HEK293 (cell line): ENCODE measurements at regions not wholly inside any gene's neighbourhood (a gene's known extent, or its start where the extent isn't known, plus 50 kb on each side); places are given as distances from the start of the nearest gene placed in this dataset.

Experiments
- CTCF ChIA-PET: fragments of 350-600 bp; formaldehyde crosslinking; extraction: SDS; loops from one replicate; lab custom pipeline; 2021; ENCODE audit warnings: antibody characterized with exemption; lab: Yijun Ruan, JAX
- POLR2A ChIA-PET: fragments of 300-600 bp; formaldehyde crosslinking; extraction: SDS; loops from one replicate; lab custom pipeline; 2020; ENCODE audit warnings: antibody characterized with exemption, inconsistent platforms; lab: Yijun Ruan, JAX
- H3K27ac ChIP-seq: fragments of 200-500 bp; sonication (Bioruptor generic); 2 replicates; pipeline ENCODE4 v1.5.1; 2014; ENCODE audit warnings: low read depth, low read length, control low read depth, inconsistent platforms; ENCODE audit errors: extremely low read depth
- H3K36me3 ChIP-seq, 2 experiments: fragments of 200-500 bp in 1 of 2; sonication (Bioruptor generic) in 1 of 2; 1 replicate in 1 of 2; 2 replicates in 1 of 2; pipeline ENCODE4 v1.5.1; 2014 to 2017; ENCODE audit warnings: inconsistent platforms in 2 of 2, low read length in 2 of 2; ENCODE audit not compliant: control insufficient read depth in 2 of 2, insufficient read depth in 1 of 2
- H3K4me1 ChIP-seq: fragments of 200-500 bp; sonication (Bioruptor generic); 2 replicates; pipeline ENCODE4 v1.5.1; 2014; ENCODE audit warnings: mild to moderate bottlenecking, low read length, inconsistent platforms; ENCODE audit not compliant: control insufficient read depth, insufficient read depth
- H3K4me3 ChIP-seq: 2 replicates; pipeline ENCODE4 v1.5.1; 2011; ENCODE audit warnings: low read depth, mild to moderate bottlenecking, control low read depth, low read length, moderate library complexity
- H3K9me3 ChIP-seq: fragments of 200-500 bp; sonication (Bioruptor generic); 2 replicates; pipeline ENCODE4 v1.5.1; 2014; ENCODE audit warnings: low read depth, low read length, inconsistent platforms; ENCODE audit not compliant: control insufficient read depth, insufficient read depth
- HOXC10 ChIP-seq: sonication (generic); formaldehyde crosslinking; IDR thresholded peaks from 2 replicates; pipeline ENCODE4 v1.8.1; 2023; ENCODE audit warnings: mild to moderate bottlenecking, missing genetic modification reagents
- MZF1 ChIP-seq: fragments of 450-650 bp; formaldehyde crosslinking; IDR thresholded peaks from 2 replicates; pipeline ENCODE4 v1.5.1; 2017; ENCODE audit warnings: missing biosample characterization, missing genetic modification characterization, borderline replicate concordance
- OVOL3 ChIP-seq: fragments of 450-650 bp; formaldehyde crosslinking; IDR thresholded peaks from 2 replicates; pipeline ENCODE4 v1.5.1; 2016; ENCODE audit warnings: missing biosample characterization, missing genetic modification characterization
- SCRT2 ChIP-seq: fragments of 450-650 bp; formaldehyde crosslinking; IDR thresholded peaks from 2 replicates; pipeline ENCODE4 v1.5.1; 2016; ENCODE audit warnings: missing biosample characterization, missing genetic modification characterization
- SP7 ChIP-seq: fragments of 450-650 bp; formaldehyde crosslinking; IDR thresholded peaks from 2 replicates; pipeline ENCODE4 v1.5.1; 2016; ENCODE audit warnings: missing biosample characterization, missing genetic modification characterization
- ZNF146 ChIP-seq: fragments of 450-650 bp; formaldehyde crosslinking; IDR thresholded peaks from 2 replicates; pipeline ENCODE4 v1.5.1; 2016; ENCODE audit warnings: missing biosample characterization, missing genetic modification characterization
- ZNF16 ChIP-seq: fragments of 450-650 bp; formaldehyde crosslinking; IDR thresholded peaks from 2 replicates; pipeline ENCODE4 v1.5.1; 2016; ENCODE audit warnings: low read depth, missing biosample characterization, missing genetic modification characterization
- ZNF174 ChIP-seq: fragments of 450-650 bp; formaldehyde crosslinking; IDR thresholded peaks from 2 replicates; pipeline ENCODE4 v1.5.0; 2017; ENCODE audit warnings: missing biosample characterization, mild to moderate bottlenecking, missing genetic modification characterization
- ZNF24 ChIP-seq: fragments of 450-650 bp; formaldehyde crosslinking; IDR thresholded peaks from 2 replicates; pipeline ENCODE4 v1.5.1; 2016; ENCODE audit warnings: missing biosample characterization, missing genetic modification characterization
- ZNF266 ChIP-seq: fragments of 450-650 bp; formaldehyde crosslinking; IDR thresholded peaks from 2 replicates; pipeline ENCODE4 v1.5.1; 2016; ENCODE audit warnings: missing biosample characterization, missing genetic modification characterization, low read depth
- ZNF341 ChIP-seq: fragments of 450-650 bp; formaldehyde crosslinking; IDR thresholded peaks from 2 replicates; pipeline ENCODE4; 2016; ENCODE audit warnings: low read depth, missing biosample characterization, missing genetic modification characterization
- ZNF366 ChIP-seq: fragments of 450-650 bp; formaldehyde crosslinking; conservative IDR thresholded peaks from 2 replicates; pipeline ENCODE4 v1.5.1; 2016; ENCODE audit warnings: missing biosample characterization, missing genetic modification characterization
- ZNF394 ChIP-seq: fragments of 450-650 bp; formaldehyde crosslinking; IDR thresholded peaks from 2 replicates; pipeline ENCODE4 v1.5.1; 2016; ENCODE audit warnings: missing biosample characterization, missing genetic modification characterization, mild to moderate bottlenecking, moderate library complexity, borderline replicate concordance
- ZNF433 ChIP-seq: fragments of 450-650 bp; formaldehyde crosslinking; IDR thresholded peaks from 2 replicates; pipeline ENCODE4 v1.5.1; 2016; ENCODE audit warnings: missing biosample characterization, missing genetic modification characterization, low read depth
- ZNF521 ChIP-seq: fragments of 450-650 bp; formaldehyde crosslinking; IDR thresholded peaks from 2 replicates; pipeline ENCODE4 v1.5.1; 2017; ENCODE audit warnings: missing biosample characterization, mild to moderate bottlenecking, missing genetic modification characterization
- ZNF530 ChIP-seq: fragments of 450-650 bp; formaldehyde crosslinking; IDR thresholded peaks from 2 replicates; pipeline ENCODE4 v1.5.1; 2016; ENCODE audit warnings: low read depth, missing biosample characterization, missing genetic modification characterization
- ZNF707 ChIP-seq: fragments of 450-650 bp; formaldehyde crosslinking; IDR thresholded peaks from 2 replicates; pipeline ENCODE4 v1.5.1; 2016; ENCODE audit warnings: missing biosample characterization, missing genetic modification characterization
- ZNF843 ChIP-seq: fragments of 450-650 bp; formaldehyde crosslinking; IDR thresholded peaks from 2 replicates; pipeline ENCODE4 v1.5.1; 2016; ENCODE audit warnings: missing biosample characterization, missing genetic modification characterization
- TF ChIP-seq, protein P1 (sequence below): fragments of 450-650 bp; formaldehyde crosslinking; optimal IDR thresholded peaks from 2 replicates; pipeline ENCODE3; 2016; ENCODE audit warnings: missing biosample characterization, mild to moderate bottlenecking, missing genetic modification characterization
- TF ChIP-seq, protein P2 (sequence below): fragments of 450-650 bp; formaldehyde crosslinking; IDR thresholded peaks from 2 replicates; pipeline ENCODE4 v1.5.1; 2017; ENCODE audit warnings: missing biosample characterization, missing genetic modification characterization
- TF ChIP-seq, protein P3 (sequence below): fragments of 450-650 bp; formaldehyde crosslinking; IDR thresholded peaks from 2 replicates; pipeline ENCODE4 v1.5.1; 2016; ENCODE audit warnings: missing biosample characterization, missing genetic modification characterization

DNA sequence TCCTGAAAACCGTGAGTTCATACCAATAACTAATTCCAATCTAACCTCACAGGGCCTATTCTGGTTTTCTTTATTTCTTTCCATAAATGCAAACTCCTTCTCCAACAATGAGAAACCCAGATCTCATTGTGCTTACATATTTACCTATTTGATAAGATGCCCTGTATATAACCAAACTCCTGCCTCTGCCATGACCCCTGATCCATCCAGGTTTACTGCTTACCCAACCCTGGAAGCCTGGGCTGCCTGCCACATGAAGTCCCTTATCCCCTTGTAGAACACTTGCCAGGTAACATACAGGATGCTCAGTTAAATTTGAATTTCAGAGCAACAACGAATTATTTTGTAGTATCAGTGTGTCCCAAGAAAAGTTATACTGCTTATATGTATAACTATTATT is 766.1 kb downstream of the LTN1 start:
- POLR2A ChIA-PET = no interaction called here
- no peak for TF ChIP-seq ZNF266
- no peak for TF ChIP-seq ZNF521
- no peak for TF ChIP-seq ZNF433 (tag by site-specific recombination)
- TF ChIP-seq ZNF24 = no peak
- no peak for TF ChIP-seq ZNF146 (tag by site-specific recombination)
- no peak for TF ChIP-seq ZNF843 (tag by site-specific recombination)
- no peak for TF ChIP-seq ZNF174 (tag by site-specific recombination)
- TF ChIP-seq MZF1 (tag by site-specific recombination) = no peak
- TF ChIP-seq HOXC10 = no peak
- TF ChIP-seq, all 188 proteins: peak for 0
- no peaks in the 10 kb centered on the region for H3K4me1 ChIP-seq
- no peak overlapping the region for H3K4me3 ChIP-seq
- CTCF ChIA-PET = no interaction called here
- no peaks in the 10 kb centered on the region for H3K9me3 ChIP-seq
- no peak overlapping the region for H3K27ac ChIP-seq
- H3K36me3 ChIP-seq = no peaks in the 10 kb centered on the region

DNA sequence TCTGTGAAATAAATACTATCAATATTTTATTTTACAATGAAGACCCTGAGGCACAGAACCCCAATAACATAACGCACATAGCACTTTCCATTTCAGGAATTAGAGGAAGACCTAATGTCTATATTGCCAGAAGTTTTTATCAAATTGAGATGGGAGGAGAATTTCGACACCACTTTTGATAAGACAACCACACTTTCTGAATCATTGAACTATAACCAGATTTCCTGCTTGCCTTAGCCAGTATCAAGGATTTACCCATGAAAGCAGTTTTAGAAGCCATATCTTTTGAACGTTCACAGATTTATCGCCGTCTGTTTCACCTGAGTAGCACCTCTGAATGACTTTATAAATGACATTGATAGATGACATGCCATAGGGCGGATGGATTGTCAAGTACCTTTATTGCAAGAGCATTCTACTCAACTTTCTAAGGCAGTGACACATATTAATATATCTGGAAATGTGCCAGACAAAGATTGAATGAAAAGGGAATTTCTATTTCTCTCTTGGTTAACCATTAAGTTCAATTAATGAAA is 768.4 kb downstream of the LTN1 start:
- H3K9me3 ChIP-seq = no peaks in the 10 kb centered on the region
- no peaks in the 10 kb centered on the region for H3K36me3 ChIP-seq
- TF ChIP-seq SP7 (tag by site-specific recombination) (no peak), ZNF394 (tag by site-specific recombination) (no peak), ZNF530 (no peak), ZNF16 (tag by site-specific recombination) (no peak), ZNF366 (tag by site-specific recombination) (no peak), OVOL3 (tag by site-specific recombination) (no peak), SCRT2 (tag by site-specific recombination) (no peak)
- TF ChIP-seq, protein P1, sequence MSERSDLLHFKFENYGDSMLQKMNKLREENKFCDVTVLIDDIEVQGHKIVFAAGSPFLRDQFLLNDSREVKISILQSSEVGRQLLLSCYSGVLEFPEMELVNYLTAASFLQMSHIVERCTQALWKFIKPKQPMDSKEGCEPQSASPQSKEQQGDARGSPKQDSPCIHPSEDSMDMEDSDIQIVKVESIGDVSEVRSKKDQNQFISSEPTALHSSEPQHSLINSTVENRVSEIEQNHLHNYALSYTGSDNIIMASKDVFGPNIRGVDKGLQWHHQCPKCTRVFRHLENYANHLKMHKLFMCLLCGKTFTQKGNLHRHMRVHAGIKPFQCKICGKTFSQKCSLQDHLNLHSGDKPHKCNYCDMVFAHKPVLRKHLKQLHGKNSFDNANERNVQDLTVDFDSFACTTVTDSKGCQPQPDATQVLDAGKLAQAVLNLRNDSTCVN (tag by site-specific recombination) = no peak
- TF ChIP-seq, protein P2, sequence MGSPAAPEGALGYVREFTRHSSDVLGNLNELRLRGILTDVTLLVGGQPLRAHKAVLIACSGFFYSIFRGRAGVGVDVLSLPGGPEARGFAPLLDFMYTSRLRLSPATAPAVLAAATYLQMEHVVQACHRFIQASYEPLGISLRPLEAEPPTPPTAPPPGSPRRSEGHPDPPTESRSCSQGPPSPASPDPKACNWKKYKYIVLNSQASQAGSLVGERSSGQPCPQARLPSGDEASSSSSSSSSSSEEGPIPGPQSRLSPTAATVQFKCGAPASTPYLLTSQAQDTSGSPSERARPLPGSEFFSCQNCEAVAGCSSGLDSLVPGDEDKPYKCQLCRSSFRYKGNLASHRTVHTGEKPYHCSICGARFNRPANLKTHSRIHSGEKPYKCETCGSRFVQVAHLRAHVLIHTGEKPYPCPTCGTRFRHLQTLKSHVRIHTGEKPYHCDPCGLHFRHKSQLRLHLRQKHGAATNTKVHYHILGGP = no peak
- TF ChIP-seq, protein P3, sequence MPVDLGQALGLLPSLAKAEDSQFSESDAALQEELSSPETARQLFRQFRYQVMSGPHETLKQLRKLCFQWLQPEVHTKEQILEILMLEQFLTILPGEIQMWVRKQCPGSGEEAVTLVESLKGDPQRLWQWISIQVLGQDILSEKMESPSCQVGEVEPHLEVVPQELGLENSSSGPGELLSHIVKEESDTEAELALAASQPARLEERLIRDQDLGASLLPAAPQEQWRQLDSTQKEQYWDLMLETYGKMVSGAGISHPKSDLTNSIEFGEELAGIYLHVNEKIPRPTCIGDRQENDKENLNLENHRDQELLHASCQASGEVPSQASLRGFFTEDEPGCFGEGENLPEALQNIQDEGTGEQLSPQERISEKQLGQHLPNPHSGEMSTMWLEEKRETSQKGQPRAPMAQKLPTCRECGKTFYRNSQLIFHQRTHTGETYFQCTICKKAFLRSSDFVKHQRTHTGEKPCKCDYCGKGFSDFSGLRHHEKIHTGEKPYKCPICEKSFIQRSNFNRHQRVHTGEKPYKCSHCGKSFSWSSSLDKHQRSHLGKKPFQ (tag by site-specific recombination) = no peak
- H3K4me1 ChIP-seq = no peaks in the 10 kb centered on the region
- no peak overlapping the region for H3K27ac ChIP-seq
- ChIA-PET CTCF (no interaction called here), POLR2A (no interaction called here)
- H3K4me3 ChIP-seq = no peak overlapping the region

DNA sequence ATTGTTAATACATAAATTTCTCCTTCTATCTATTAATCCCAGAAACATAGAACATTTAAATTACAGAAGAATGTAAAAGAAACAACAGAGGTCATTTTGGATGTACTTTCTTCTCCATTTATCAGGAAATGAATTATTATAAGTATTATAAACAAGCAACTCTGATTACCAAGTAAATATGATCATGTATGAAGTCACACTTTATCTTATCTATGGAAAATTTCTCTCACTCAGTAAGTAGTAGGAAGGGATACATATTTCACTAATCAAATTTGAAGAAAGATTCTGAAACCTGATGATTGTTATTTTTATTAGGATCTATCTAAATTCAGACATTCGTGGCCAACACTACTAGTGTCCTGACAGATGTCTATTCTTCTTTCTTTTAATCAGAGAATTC is 770.7 kb downstream of the LTN1 start:
- TF ChIP-seq ZNF341 (tag by site-specific recombination) (no peak), ZNF707 (tag by site-specific recombination) (no peak)
- Histone ChIP-seq H3K9me3 (no peaks in the 10 kb centered on the region), H3K4me1 (no peaks in the 10 kb centered on the region), H3K27ac (no peak overlapping the region), H3K4me3 (no peak overlapping the region), H3K36me3 (no peaks in the 10 kb centered on the region)
- CTCF ChIA-PET = no interaction called here
- POLR2A ChIA-PET = no interaction called here
